HG03439 (cell line): ENCODE measurements at regions not wholly inside any gene's neighbourhood (a gene's known extent, or its start where the extent isn't known, plus 50 kb on each side); places are given as distances from the start of the nearest gene placed in this dataset.

Experiments used
- ATAC-seq: cut with Tn5 transposase; IDR thresholded peaks from one replicate; pipeline ENCODE4 v1.9.1; 2021; ENCODE audit warnings: mild to moderate bottlenecking, moderate library complexity; ENCODE audit not compliant: unreplicated experiment

DNA sequence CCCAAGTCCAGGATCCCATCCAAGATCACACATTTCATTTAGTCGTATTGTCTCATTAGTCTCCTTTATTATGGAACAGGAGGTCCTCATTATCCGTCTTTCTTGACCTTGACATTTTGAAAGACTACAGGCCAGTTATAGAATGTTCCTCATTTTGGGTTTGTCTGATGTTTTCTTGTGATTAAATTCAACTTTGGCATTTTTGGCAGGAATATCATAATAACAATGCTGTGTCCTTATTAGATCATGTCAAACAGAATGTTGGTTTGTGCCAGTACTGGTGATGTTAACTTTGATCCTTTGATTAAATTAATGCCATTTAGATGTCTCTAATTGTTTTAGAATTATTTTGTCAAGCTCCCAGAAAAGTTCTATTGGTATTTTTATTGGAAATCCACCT lies 106.5 kb upstream of the FRY start:
- ATAC-seq = no peak

DNA sequence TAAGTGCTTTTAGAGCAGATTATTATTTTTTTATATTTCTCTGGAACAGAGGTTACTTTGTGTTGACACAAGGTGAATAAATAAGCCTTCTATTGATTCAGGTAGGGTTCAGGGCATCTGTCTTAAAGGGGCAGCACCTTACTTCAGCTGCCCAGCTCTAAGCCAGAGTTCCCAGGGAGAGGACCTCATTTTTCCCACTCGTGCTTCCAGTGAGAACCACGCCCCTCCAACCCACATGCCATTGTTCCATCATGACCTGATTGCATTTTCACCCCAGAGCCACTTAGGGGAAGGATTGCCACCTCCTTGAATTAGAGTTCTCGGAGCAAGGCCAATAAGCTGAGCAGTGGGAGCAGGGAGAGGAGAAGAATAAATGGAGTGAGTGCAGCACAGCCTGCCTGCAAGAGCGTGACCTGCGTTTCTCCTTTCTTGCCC lies 104.3 kb upstream of the FRY start:
- ATAC-seq = no peak

DNA sequence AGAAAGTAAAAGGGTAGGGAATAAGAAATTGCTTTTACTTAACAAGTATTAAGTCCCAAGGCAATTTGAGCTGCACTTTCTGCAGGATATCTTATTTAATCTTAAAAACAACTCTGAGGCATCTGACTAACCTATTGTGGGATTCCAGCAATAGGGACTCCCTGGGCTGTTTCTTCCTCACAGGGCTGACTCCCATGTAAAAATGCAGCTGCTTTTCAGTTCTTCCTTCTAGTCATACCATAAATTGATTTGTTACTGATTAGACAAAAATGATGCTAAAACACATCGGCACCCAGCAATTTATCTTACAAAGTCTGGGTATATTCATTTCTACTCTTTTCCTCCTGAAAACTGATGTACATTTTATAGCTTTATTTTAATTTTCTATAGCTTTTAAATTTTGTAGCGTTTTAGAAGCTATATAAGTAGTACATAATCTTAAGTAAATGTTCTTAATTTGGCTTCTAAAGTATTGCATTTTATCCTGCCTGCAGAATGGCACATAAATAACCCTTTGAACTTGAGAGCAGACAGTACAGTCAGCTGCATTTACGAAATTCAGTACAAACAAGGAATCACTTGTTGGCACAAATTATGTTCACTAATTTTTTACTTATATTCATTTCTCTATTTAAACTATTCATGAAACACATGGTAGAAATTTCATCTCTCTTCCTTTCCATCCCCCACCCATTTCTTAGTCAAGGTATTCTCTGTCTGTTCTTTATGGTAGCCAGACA lies 102.4 kb upstream of the FRY start:
- ATAC-seq = no peak

DNA sequence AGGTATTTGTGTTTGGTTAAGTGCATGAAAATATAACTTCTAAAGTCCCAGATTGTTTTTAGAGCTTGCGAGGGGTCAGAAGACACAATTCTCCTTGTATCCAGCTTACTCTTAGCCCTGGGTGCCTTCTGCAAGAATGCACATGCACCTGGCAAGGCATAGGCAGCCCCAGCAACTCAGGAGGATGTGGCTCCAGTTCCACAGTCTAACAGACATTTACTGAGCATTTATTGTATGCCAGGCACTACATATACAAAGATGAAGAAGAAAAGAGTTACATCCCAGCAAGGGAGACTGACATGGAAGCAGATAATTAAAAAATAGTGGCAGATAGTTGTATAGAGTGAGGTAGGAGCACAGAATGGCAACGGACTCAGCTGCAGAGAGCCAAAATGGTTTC lies 101.1 kb upstream of the FRY start:
- no peak for ATAC-seq

DNA sequence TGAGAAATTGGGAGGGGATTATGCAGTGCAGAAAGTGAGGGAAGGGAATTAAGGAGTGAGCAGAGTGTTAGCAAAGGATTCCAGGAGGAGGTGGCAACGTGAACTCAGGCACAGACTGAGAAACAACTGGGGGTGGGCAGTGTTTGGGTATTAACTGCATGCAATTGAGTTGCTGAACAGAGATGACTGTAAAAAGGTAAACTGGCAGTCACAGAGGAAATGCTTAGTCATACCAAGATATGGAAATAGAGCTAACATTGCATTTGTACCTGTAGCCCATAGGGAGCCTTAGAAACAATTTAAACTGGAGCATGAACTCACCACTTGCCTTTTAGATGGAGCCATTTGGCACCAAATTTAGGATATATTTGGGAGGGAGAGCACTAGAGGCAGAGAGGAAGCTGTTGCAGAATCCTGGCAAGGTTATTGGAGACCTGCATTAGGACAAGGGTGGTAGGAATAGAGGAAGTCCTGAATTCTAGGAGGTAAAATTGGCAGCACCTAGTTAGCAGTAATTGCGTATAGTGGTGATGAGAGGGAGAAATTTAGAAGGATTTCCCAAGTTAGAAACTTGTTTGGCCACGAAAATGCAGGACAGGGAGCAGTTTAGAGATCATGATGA lies 100.6 kb upstream of the FRY start:
- ATAC-seq = peak; percentile 99

DNA sequence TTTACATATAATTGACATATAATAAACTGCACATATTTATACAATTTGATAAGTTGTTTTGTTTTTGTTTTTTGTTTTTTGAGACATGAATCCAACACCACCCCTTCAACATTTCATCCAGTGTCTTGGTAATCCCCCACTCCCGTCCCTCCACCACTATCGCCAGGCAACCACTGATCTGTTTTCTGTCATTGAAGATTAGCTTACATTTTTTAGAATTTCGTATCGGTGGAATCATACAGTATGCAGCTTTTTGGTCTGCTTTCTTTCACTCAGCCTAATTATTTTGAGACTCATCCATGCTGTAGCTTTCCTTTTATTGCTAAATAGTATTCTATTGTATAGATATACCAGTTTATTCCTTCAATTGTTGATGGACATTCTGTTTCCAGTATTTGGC lies 94.1 kb upstream of the FRY start:
- no peak for ATAC-seq

DNA sequence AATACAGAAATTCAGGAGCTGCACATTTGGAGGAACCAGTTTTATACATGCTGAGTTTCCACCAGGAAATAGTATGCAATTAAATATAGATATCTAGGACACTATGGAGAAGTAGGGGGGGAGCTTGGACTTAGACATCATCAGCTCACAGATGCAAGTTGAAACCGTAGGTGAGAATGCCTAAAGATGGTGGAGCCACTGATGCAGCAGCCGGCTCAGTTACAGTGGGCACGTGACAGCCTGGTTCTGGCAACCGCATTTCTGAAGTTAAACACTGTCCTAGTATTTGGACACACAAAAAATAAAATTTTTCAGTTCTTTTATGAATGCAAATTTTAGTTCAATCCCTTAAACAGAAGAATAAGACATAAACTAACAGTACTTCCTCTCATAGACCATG lies 91.5 kb upstream of the FRY start:
- ATAC-seq = no peak

DNA sequence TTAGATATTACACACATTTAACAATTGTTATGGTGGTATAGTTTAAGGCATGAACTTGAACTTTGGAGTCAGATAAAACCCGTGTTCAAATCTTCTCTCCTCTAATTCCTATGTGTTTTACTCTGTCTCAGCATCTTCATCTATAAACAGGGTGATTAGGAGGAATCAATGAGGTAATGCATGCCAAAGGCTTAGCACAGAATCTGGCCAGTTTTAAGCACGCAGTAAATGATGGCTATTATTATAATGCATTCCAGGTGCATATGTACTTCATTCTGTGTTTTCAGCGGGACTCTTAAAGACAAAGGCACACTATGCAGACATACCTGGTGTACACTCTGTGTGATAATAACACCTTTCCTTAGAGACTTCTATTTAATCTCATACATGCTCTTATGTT lies 88.0 kb upstream of the FRY start:
- ATAC-seq = no peak

DNA sequence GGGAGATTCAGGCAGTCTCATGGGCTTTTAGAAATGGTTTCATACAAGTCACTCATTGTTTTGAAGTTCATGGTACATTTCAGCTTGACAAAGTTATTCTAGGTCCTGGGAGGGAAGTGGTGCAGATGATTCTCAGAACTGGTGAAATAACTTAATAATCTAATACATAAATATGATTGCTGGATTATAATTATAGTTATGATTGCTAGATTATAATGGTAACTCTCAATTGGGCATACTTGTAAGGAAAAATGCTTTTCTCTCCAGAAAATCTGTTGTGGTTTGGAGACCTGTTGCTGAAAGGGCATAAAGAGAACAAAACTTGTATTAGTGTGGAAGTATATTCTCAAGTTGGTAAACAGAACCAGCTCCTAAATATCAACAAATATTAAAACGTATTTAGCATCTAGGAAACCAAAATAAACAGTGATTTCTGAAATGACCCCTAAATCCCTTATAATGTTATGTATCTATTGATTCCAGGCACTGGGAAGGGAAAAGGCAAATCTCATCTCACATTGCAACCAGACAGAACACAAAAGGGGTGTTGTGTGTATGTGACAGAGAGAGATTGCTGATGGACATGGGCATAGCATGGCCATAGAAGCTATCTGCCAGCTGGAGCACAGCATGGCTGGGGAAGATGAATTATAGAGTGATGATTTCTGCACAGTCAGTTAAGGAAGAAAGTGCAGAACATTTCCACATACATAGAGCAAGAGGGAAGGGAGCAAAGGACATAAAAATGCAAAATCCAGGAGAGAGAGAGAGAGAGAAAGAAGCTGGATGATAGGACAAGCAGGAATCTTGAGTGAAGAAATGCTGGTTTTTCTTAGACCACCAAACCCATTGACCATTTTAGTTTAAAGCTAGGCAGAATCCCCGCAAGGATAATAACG lies 87.1 kb upstream of the FRY start:
- ATAC-seq = no peak

DNA sequence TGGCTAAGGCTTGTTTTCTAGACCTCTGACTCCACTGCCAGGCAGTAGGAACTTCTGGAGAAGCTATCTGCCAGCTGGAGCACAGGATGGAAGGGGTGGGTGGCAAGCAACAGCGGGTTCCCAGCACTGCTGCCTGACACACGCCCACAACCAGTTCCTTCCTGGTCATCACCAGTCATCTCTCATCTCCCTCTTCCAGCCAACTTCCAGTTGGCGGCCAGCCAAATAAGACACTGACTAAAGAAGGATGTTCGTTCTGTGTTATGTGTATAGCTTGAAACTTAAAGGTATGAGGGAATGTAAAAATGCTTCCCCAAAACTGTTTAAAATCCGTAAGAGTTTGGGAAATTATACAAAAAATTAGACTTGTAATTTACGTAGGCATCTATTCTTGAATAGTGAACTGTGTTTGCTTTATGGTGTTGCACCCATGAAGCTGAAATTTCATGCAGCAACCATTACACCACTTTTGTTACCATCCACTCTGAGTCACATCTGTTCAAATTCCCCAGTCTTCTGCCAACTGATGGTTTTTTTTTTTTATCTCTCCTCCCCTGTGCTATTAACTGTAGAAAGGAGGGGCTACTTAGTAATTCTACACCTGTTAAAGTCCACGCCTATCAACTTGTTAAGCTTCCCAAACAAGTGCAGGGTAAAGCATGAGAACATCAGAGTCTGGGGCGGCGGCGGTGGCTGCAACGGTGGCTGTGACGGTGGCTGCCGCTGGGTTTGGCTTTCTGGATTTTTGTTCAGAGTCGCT lies 86.2 kb upstream of the FRY start:
- no peak for ATAC-seq

DNA sequence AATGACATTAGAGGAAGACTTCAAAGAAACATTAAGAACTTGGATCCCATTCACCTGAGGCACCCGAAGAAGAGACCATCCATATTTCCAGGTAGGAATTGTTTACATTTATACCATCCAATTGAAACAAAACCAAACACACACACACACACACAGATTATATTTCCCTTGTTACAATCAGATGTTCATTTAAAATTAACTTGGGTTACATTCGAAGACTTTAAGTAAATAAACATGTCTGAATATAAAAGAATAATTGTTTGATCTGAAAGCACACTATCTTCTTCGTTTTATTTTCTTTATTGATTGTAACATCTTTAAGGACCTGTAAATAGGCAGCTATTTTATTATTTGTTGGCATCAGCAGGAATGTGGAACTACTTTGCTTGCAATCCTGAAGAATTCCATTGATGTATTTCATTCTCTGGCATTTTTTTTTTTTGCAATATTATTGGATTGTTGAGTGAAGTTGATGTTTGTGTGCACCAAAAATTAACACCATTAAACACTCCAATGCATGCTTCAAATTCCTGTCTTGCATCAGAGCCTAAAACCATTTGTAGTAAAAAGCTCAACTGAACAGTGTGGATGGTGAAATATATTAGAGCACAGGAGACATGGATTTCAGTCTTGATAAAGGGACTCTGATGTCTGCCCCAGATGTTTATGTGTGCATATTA lies 85.3 kb upstream of the FRY start:
- ATAC-seq = no peak

DNA sequence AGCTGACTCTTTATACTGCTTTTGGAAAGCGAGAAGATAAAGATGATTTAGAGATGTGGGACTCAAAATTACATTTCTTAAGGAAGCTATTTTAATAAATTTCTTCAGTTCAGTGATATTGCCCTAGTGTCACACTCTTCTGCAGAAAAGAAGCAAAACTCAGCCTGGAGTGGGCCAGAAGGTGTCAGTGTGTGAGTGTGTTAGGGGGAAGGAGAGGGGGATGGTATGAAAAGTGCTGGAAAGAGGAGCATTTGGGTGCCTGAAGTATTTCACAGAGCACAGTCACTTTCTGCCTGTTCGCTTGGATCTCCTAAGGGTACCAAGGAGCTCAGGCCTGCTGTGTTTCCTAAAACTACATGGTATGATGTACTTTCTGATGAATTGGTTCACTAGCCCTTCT lies 84.5 kb upstream of the FRY start:
- no peak for ATAC-seq

DNA sequence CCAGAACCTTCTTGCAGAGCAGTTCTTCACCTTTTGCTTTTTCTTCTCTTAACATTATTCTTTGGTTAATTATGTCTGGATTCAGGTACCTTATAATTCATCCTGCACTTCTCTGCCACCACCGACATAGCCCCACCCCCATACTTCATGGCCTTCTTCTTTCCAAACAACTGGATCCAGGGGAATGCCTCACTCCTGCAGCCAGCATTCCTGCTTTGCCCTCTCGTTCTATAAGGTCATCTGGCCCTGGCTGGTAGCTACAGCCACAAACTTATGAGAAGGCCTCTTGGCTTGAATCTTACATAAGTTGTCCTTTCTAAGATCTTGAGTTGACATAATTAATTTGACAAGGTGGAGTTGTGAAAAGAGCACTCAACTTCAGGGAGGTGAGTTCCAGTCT lies 84.1 kb upstream of the FRY start:
- no peak for ATAC-seq

DNA sequence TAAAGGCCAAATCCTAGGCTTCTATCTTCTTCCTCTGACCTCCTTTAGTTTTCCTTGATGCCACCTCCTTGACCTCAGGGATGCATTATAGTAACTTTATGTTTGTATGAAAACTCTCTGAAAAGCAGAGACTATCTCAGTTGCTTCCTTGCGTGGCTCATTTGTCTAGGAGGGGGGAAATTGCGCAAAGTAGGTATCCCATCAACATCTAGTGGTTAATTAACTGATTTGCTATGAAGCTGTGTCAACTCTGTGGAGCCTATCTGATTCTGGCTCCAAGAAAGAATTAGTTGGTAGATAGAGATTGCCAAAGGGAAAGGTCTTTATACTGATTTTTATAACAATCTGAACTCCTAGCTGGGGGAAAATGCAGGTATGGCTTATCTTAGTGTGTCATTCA lies 82.1 kb upstream of the FRY start:
- no peak for ATAC-seq

DNA sequence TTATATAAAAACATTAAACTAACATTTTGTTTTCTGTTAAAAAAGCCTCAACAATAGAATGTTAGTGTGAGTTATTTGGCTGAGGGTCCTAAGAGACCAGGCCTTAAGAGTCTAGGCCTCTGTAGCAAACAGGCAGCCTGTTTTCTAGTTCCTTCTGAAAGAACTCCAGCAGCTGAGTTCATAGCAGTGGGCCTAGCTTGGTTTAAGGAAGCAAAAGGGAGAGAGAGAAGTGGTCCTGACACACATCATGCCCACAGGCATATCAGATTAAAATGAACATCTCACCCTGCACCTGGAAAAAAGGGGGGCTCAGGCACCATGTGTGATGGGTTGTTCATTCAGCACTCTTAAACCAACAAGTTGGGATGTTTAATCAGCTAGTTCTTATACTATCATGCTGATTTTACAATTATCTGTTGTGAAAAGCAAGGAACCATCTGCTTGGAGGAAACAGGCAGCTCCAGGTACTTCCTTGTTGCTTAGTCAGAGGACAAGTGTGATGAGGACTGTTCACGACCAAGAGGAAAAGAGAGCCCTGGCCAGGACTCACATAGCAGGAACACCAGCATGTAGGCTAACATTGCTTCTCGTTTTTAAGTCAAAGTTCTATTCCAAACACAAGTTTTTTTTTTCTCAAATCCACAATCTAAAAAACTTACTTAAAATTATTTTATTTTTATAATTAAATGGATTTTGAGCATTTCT lies 81.3 kb upstream of the FRY start:
- ATAC-seq = no peak

DNA sequence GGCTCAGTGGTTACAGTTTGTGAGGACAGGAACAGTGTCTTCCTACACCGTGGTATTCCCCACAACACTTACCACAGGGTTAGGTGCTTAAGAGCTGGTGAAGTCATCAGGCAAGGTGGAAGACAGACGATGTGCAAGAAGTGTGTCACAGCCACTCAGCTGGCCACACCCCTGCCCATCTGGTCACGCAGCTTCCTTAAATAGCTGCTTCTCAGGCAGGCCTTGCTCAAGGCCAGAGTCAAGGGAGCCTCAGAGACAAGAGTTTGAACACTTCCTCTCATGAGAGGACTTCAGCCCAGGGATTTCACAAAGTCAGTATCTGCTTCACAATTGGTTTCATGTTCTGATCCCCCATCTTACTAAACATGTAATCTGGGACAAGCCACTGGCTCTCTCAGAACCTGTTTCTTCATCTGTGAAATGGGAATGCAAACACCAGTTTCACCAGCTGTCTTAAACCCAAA lies 80.3 kb upstream of the FRY start:
- peak; percentile 97 for ATAC-seq

DNA sequence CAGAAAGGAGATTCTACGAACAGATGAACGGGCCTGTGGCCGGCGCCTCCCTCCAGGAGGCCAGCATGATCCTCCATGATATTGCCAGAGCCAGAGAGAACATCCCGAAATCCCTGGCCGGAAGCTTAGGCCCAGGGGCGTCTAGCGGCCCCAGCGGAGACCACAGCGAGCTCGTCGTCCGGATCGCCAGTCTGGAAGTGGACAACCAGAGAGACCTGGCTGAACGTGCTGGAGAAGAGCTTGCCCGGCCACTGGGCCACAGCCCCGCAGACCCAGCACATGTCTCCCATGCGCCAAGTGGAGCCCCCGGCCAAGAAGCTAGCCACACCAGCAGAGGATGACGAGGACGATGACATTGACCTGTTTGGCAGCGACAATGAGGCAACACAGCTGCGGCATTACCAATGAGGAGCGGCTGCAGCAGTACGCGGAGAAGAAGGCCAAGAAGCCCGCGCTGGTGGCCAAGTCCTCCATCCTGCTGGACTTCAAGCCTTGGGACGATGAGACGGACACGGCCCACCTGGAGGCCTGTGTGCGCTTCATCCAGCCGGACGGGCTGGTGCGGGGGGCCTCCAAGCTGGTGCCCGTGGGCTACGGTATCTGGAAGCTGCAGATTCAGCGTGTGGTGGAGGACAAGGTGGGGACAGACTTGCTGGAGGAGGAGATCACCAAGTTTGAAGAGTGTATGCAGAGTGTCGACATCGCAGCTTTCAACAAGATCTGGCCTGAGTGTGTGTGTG lies 78.8 kb upstream of the FRY start:
- ATAC-seq = no peak

DNA sequence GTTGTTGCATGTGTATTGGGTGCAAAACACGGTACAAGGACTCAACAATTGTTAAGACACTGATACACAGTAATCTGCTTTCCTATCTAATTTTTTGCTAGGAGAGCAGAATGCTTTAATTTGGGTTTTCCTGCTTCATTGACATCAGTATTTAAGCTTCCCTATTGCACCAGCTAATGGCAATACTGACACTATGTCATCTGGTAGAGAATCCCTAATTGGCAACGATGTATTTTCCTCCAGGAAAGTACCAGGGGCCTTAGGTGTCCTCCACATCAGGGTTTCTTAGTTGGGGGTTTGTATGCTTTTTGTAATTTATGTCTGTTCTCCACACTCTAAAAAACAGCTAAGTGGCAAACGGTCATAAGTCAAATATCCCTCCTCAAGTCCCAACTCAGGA lies 76.5 kb upstream of the FRY start:
- no peak for ATAC-seq

DNA sequence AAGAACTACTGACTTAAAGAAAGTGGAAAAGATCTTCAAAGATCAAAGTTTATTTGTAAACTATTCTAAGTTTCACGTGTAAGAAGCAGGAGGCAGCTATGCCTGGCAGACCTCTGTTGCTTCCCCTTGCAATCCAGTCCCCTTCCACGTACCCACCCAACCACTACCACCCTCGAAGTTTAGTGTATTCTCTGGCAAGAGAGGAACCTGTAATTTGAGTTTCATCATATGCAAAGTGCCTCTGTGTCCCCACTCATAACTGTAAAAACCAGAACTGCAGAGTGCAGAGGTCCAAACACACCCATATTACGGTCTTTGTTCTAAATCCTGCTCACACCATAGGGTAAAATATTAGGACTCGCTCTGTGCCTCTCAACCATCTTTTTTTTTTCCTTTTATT lies 75.8 kb upstream of the FRY start:
- ATAC-seq = no peak
